Endodermal cell (in vitro differentiated cells): ENCODE measurements at regions not wholly inside any gene's neighbourhood (a gene's known extent, or its start where the extent isn't known, plus 50 kb on each side); places are given as distances from the start of the nearest gene placed in this dataset.

ENCODE experiments used
- DNase-seq: peaks from one replicate; pipeline ENCODE4 v3.0.0-alpha.2; 2017
- H3K27ac ChIP-seq: 2 replicates; pipeline ENCODE4 v1.5.1; 2013; ENCODE audit warnings: mild to moderate bottlenecking, low read depth, low read length, moderate library complexity
- H3K27me3 ChIP-seq: 2 replicates; pipeline ENCODE4 v1.6.1; 2013; ENCODE audit warnings: mild to moderate bottlenecking, low read length, moderate library complexity; ENCODE audit not compliant: insufficient read depth, control insufficient read depth, poor library complexity, severe bottlenecking
- H3K36me3 ChIP-seq: 2 replicates; pipeline ENCODE4 v1.7.0; 2013; ENCODE audit warnings: mild to moderate bottlenecking, low read length, moderate library complexity; ENCODE audit not compliant: control insufficient read depth, insufficient read depth
- H3K4me1 ChIP-seq: one replicate; pipeline ENCODE4 v1.7.0; 2013; ENCODE audit warnings: low read length; ENCODE audit not compliant: control insufficient read depth, insufficient read depth
- H3K4me3 ChIP-seq: 2 replicates; pipeline ENCODE4 v1.5.1; 2013; ENCODE audit warnings: mild to moderate bottlenecking, low read length, moderate library complexity
- H3K9ac ChIP-seq: 2 replicates; pipeline ENCODE4 v1.6.1; 2013; ENCODE audit warnings: mild to moderate bottlenecking, low read length, moderate library complexity; ENCODE audit not compliant: poor library complexity, severe bottlenecking; ENCODE audit errors: extremely low read depth
- H3K9me3 ChIP-seq: 2 replicates; pipeline ENCODE4 v1.6.1; 2013; ENCODE audit warnings: mild to moderate bottlenecking, low read length, moderate library complexity; ENCODE audit not compliant: control insufficient read depth
- H3K27ac Mint-ChIP-seq: 2 replicates; pipeline ENCODE4 v1.8.0; 2020; ENCODE audit warnings: mixed read lengths
- H3K27me3 Mint-ChIP-seq: 2 replicates; pipeline ENCODE4 v1.8.0; 2021; ENCODE audit warnings: mild to moderate bottlenecking, mixed read lengths; ENCODE audit not compliant: insufficient read depth
- H3K36me3 Mint-ChIP-seq: 2 replicates; pipeline ENCODE4 v1.8.0; 2020; ENCODE audit warnings: low read depth, mixed read lengths
- H3K4me1 Mint-ChIP-seq: 2 replicates; pipeline ENCODE4 v1.8.0; 2020; ENCODE audit warnings: mixed read lengths
- H3K4me3 Mint-ChIP-seq: 2 replicates; pipeline ENCODE4 v1.8.0; 2020; ENCODE audit warnings: mild to moderate bottlenecking, moderate library complexity, mixed read lengths
- H3K9me3 Mint-ChIP-seq: 2 replicates; pipeline ENCODE4 v1.8.0; 2020; ENCODE audit warnings: mild to moderate bottlenecking, mixed read lengths
- CTCF ChIP-seq: fragments of 200-600 bp; sonication (generic); conservative IDR thresholded peaks from 2 replicates; pipeline ENCODE4 v1.5.0; 2021; ENCODE audit warnings: antibody characterized with exemption, mild to moderate bottlenecking
- WGBS, 2 experiments: methylation state at CpG; one replicate each; pipeline versions ENCODE4 v1.1.5 to v1.1.7; 2013; ENCODE audit warnings: missing lambda C conversion rate in 2 of 2, mixed read lengths in 1 of 2; ENCODE audit not compliant: insufficient coverage in 1 of 2, insufficient read length in 1 of 2; 5-methylcytosine and 5-hydroxymethylcytosine counted together

- Mint-ChIP-seq H3K4me1 (peaks cover 31% of the 10 kb centered on the region), H3K9me3 (no peaks in the 10 kb centered on the region), H3K27me3 (no peaks in the 10 kb centered on the region), H3K27ac (no peak overlapping the region), H3K4me3 (no peak overlapping the region), H3K36me3 (no peaks in the 10 kb centered on the region)
- Histone ChIP-seq H3K9me3 (no peaks in the 10 kb centered on the region), H3K36me3 (no peaks in the 10 kb centered on the region), H3K27me3 (no peaks in the 10 kb centered on the region), H3K9ac (no peak overlapping the region), H3K4me1 (peaks cover 11% of the 10 kb centered on the region), H3K4me3 (no peak overlapping the region), H3K27ac (no peak overlapping the region)
- no peak for DNase-seq
- TF ChIP-seq CTCF, result no peak
- 84% methylated on average over 2 of the region's 2 CpGs; no CpG with 5 or more reads in 1 of the 2 experiments for WGBS, 2 experiments
Measured at GRCh38 chr2:147657086-147658000, 187.5 kb upstream of the ACVR2A start.

- WGBS, 2 experiments, result 88 to 100% methylated on average over 1 to 6 of the region's 6 CpGs
- peaks cover 41% of the 10 kb centered on the region for H3K4me1 Mint-ChIP-seq
- no peak overlapping the region for H3K27ac ChIP-seq
- no peak for DNase-seq
- H3K9me3 Mint-ChIP-seq, result no peaks in the 10 kb centered on the region
- no peak overlapping the region for H3K4me3 ChIP-seq
- H3K9me3 ChIP-seq, result no peaks in the 10 kb centered on the region
- H3K36me3 Mint-ChIP-seq, result no peaks in the 10 kb centered on the region
- no peak overlapping the region for H3K9ac ChIP-seq
- no peak overlapping the region for H3K27ac Mint-ChIP-seq
- no peak overlapping the region for H3K4me3 Mint-ChIP-seq
- no peaks in the 10 kb centered on the region for H3K36me3 ChIP-seq
- H3K27me3 ChIP-seq, result no peaks in the 10 kb centered on the region
- peaks cover 3% of the 10 kb centered on the region for H3K4me1 ChIP-seq
- H3K27me3 Mint-ChIP-seq, result no peaks in the 10 kb centered on the region
- no peak for TF ChIP-seq CTCF
Measured at GRCh38 chr2:147649998-147650397, 194.8 kb upstream of the ACVR2A start.

GRCh38 chr2:147649286-147649685 lies 195.5 kb upstream of the ACVR2A start:
- Histone ChIP-seq H3K27me3 (no peaks in the 10 kb centered on the region), H3K9me3 (no peaks in the 10 kb centered on the region), H3K36me3 (no peaks in the 10 kb centered on the region), H3K9ac (no peak overlapping the region), H3K4me1 (peaks cover 3% of the 10 kb centered on the region), H3K4me3 (no peak overlapping the region), H3K27ac (no peak overlapping the region)
- no peak for DNase-seq
- no peaks in the 10 kb centered on the region for H3K9me3 Mint-ChIP-seq
- H3K27ac Mint-ChIP-seq, result no peak overlapping the region
- WGBS, 2 experiments, result 91 to 98% methylated on average over 4 of the region's 4 CpGs
- no peak for TF ChIP-seq CTCF
- H3K27me3 Mint-ChIP-seq, result no peaks in the 10 kb centered on the region
- no peaks in the 10 kb centered on the region for H3K36me3 Mint-ChIP-seq
- peaks cover 45% of the 10 kb centered on the region for H3K4me1 Mint-ChIP-seq
- H3K4me3 Mint-ChIP-seq, result no peak overlapping the region
